SK-N-MC (cell line): ENCODE measurements at regions not wholly inside any gene's neighbourhood (a gene's known extent, or its start where the extent isn't known, plus 50 kb on each side); places are given as distances from the start of the nearest gene placed in this dataset.

Experiments
- DNase-seq: peaks from one replicate; pipeline ENCODE4 v3.0.0-alpha.2; 2011; ENCODE audit warnings: low read depth, low spot score
- H3K27ac ChIP-seq: fragments of 200-600 bp; sonication (generic); 2 replicates; pipeline ENCODE4 v1.5.1; 2016; ENCODE audit warnings: mixed run types
- H3K36me3 ChIP-seq: fragments of 200-600 bp; sonication (generic); 2 replicates; pipeline ENCODE4 v1.6.1; 2017; ENCODE audit warnings: antibody characterized with exemption, low read length, mixed read lengths; ENCODE audit not compliant: insufficient read depth
- H3K4me3 ChIP-seq: fragments of 200-600 bp; sonication (generic); 2 replicates; pipeline ENCODE4 v1.5.1; 2016
- H3K9ac ChIP-seq: fragments of 200-600 bp; sonication (generic); 2 replicates; pipeline ENCODE4 v1.8.0; 2017; ENCODE audit warnings: mixed run types, mixed read lengths; ENCODE audit not compliant: insufficient read length
- H3K9me3 ChIP-seq: fragments of 200-600 bp; sonication (generic); 2 replicates; pipeline ENCODE4 v1.6.1; 2017; ENCODE audit warnings: low read depth, mild to moderate bottlenecking, antibody characterized with exemption, low read length, moderate library complexity, mixed read lengths
- EZH2 ChIP-seq: fragments of 200-600 bp; sonication (generic); IDR thresholded peaks from one replicate; pipeline ENCODE4 v1.6.1; 2017; ENCODE audit warnings: antibody characterized with exemption
- FOXP2 ChIP-seq: optimal IDR thresholded peaks from 2 replicates; pipeline ENCODE3; 2011; ENCODE audit warnings: mild to moderate bottlenecking, moderate library complexity; ENCODE audit not compliant: insufficient read depth; ENCODE audit errors: extremely low read length, control extremely low read depth
- POLR2AphosphoS5 ChIP-seq: IDR thresholded peaks from 2 replicates; pipeline ENCODE4 v1.6.1; 2012; ENCODE audit warnings: mild to moderate bottlenecking, low read depth, low read length, borderline replicate concordance

DNA sequence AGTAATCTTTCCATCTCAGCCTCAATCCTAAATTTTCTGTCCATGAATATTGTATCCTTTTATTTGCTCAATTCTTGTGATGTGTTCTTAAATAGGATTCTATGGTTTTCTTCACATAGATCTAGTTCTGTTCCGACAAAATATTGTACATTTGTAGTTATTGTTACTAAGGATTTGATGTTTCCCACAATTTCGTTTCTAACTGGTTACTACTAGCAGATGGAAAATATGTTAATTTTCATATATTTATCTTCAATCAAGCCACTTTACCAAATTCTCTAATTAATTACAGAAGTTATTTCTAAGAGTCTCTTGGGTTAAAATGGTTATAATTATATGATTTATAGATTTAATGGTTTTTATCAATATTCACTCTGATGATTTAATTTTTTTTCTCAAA lies 60.3 kb downstream of the SEC61B start:
- TF ChIP-seq FOXP2 (no peak), EZH2 (no peak)
- Histone ChIP-seq H3K9ac (no peak overlapping the region), H3K4me3 (no peak overlapping the region), H3K27ac (no peak overlapping the region), H3K9me3 (no peaks in the 10 kb centered on the region), H3K36me3 (no peaks in the 10 kb centered on the region)
- no peak for DNase-seq

DNA sequence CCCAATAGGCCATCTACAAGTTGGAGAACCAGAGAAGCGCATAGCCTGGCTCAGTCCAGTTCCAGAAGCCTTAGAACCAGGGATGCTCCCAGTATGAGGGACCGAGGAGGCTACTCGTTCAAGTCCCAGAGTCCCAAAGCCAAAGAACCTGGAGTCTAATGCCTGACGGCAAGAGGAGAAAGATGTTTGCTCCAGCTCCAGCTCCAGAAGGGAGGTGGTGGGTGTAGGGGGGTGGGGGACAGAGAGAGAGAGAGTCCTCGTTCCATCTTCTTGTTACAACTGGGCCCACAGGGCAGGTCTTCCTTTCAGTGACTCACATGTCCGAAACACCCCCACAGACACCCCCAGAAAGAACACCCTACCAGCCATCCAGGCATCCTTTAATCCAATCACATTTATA lies 63.9 kb downstream of the SEC61B start:
- Histone ChIP-seq H3K27ac (no peak overlapping the region), H3K9me3 (no peaks in the 10 kb centered on the region), H3K36me3 (no peaks in the 10 kb centered on the region), H3K9ac (no peak overlapping the region), H3K4me3 (no peak overlapping the region)
- TF ChIP-seq FOXP2 (no peak), EZH2 (no peak), POLR2AphosphoS5 (no peak)
- DNase-seq, result no peak

DNA sequence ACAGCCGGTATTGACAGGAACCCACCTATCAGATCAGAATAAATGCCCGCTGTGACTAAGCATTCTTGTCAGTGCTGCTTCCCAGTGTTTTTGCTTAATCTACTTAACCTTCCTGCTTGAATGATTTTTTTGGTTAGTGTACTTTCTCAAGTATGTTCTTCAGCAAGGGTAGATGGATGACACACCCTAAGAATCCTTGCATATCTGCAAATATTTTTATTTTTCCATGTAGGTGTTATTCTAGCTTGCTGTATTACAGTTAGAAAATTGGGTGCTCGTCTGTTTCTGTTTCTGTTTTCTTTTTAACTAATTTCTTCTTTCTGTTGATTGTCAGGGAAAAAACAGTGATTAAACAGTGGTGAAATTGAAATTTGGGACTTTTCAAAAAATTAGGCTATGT lies 64.5 kb downstream of the SEC61B start:
- H3K4me3 ChIP-seq, result no peak overlapping the region
- TF ChIP-seq POLR2AphosphoS5 (no peak), EZH2 (no peak), FOXP2 (no peak)
- DNase-seq, result no peak
- H3K9ac ChIP-seq, result no peak overlapping the region
- H3K27ac ChIP-seq, result no peak overlapping the region
- H3K9me3 ChIP-seq, result no peaks in the 10 kb centered on the region
- H3K36me3 ChIP-seq, result no peaks in the 10 kb centered on the region

DNA sequence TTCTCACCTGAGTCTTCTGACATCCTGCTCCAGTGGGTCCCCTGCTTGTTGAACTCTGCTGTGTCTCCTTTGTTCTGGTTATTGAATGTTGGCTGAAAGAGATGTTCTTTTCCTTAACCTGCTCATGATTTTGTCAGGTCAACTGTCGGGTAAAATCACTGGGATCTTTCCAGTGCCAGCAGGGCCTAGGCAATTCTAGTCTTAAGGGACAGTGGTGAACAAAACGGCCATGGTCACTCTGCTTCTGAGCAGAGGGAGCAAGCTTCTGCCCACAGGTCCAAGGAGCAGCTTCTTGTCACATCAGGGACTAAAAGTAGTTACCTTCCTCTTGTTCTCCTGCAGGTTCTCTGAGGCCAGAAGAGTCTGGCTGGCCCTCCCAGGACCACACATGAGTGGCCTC lies 65.6 kb downstream of the SEC61B start:
- H3K27ac ChIP-seq, result no peak overlapping the region
- H3K4me3 ChIP-seq, result no peak overlapping the region
- no peaks in the 10 kb centered on the region for H3K36me3 ChIP-seq
- no peak overlapping the region for H3K9ac ChIP-seq
- no peaks in the 10 kb centered on the region for H3K9me3 ChIP-seq
- DNase-seq, result no peak
- TF ChIP-seq FOXP2, result no peak
- no peak for TF ChIP-seq EZH2
- no peak for TF ChIP-seq POLR2AphosphoS5

DNA sequence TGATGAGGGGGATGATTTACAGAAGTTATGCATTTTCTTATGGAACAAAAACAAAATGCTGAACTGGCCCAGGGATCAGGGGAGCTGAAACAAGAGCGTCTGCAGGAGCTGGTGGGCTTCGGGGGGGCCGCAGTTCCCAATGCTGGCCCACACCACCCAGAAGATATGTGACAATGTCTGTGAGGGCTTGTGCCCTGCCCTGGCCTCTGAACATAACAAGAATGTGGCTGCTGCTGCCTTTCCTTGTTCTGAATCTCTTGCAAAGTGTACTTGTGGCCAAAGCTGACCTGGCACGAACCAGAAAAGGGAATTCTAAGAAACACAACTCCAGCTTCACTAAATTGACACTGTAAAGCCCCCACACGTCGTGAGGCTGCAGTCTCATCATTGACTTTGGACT lies 66.7 kb downstream of the SEC61B start:
- H3K9me3 ChIP-seq, result no peaks in the 10 kb centered on the region
- no peak overlapping the region for H3K9ac ChIP-seq
- DNase-seq, result no peak
- TF ChIP-seq POLR2AphosphoS5 (no peak), FOXP2 (no peak), EZH2 (no peak)
- H3K36me3 ChIP-seq, result no peaks in the 10 kb centered on the region
- no peak overlapping the region for H3K4me3 ChIP-seq
- H3K27ac ChIP-seq, result no peak overlapping the region

DNA sequence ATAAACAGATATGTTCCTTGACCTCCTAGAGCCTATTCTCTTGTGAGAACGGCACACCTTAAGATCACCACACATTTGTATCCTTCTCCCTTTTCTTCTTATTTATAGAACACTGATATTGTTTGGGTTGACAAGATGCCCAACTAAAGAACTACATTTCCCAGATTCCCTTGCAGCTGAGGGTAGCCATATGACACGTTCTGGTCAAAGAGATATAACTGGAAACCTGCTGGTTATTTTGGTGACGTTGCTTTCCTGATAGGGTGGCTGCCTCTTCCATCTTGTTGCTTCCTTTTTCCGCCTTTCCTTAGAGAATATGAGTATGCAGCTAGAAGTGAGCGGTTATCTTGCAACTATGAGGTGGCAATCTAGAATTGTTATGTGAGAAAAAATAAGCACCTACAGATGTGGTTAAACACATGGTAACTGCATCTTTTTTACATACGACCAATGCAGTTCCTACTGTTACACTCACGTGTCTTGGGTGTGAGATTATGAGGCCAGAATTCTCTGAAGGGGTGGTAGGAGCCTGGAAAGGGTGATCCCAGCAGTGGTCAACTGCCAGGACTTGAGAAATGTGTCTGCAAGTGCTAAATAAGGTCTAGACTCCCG lies 72.9 kb downstream of the SEC61B start:
- TF ChIP-seq EZH2, result no peak
- no peak for TF ChIP-seq FOXP2
- no peak for TF ChIP-seq POLR2AphosphoS5
- no peaks in the 10 kb centered on the region for H3K36me3 ChIP-seq
- no peak overlapping the region for H3K4me3 ChIP-seq
- no peak for DNase-seq
- H3K9ac ChIP-seq, result no peak overlapping the region
- H3K9me3 ChIP-seq, result no peaks in the 10 kb centered on the region
- no peak overlapping the region for H3K27ac ChIP-seq

DNA sequence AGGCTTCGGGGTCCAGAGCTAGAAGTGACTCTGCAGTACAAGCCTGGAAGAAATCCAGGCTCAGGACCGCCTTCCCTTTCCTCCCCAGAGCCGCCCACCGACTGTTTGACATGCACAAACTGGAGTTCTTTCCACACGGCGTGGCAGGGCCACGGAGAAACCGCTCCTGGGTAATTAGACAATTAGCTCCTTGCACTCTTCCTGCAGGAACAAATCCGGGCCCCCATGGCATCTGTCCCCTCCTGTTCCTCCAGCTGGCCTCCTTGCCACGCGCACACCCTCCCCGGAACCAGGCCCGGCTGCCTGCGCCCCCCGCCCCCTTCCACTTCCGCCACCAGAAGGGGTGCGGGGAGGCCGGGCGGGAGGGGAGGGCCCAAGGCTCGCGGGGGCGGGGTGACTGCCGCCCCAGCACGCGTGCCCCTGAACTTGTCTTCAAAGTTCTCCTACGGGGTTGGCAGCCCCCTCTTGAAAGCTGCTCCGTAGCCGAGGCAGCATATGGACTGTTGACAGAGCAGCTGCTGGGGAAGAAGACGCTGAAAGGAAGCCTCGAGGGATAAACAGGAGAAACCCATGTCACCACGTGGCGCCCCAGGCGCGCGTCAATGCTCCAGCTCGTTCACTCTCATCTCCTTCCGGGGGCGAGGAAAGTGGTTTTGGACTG lies 74.3 kb downstream of the SEC61B start:
- TF ChIP-seq POLR2AphosphoS5 (no peak), FOXP2 (no peak), EZH2 (no peak)
- Histone ChIP-seq H3K27ac (no peak overlapping the region), H3K9me3 (no peaks in the 10 kb centered on the region), H3K4me3 (no peak overlapping the region), H3K36me3 (no peaks in the 10 kb centered on the region), H3K9ac (no peak overlapping the region)
- no peak for DNase-seq

DNA sequence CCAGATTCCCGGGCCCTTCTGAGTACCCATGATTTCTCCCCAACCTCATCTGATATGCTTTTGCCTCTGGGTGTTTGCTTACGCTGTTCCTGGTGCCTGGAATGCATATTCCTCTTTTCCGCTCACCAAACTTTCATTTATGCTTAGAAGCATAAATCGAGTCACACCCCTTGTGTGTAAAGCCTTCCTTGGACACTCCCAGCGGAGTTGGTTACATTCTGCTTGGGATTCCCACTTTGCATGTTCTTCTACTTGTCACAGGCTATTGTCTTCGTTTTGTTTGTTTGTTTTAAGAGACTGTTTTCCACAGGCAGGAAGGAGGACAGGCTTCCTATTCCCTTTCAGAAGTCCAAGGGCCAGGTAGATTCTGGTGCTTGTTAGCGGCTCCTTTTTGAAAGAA lies 76.5 kb downstream of the SEC61B start:
- Histone ChIP-seq H3K4me3 (no peak overlapping the region), H3K27ac (no peak overlapping the region), H3K9ac (no peak overlapping the region), H3K9me3 (no peaks in the 10 kb centered on the region), H3K36me3 (no peaks in the 10 kb centered on the region)
- no peak for DNase-seq
- TF ChIP-seq POLR2AphosphoS5 (no peak), EZH2 (no peak), FOXP2 (no peak)
